Panc1 (cell line): ENCODE measurements at regions not wholly inside any gene's neighbourhood (a gene's known extent, or its start where the extent isn't known, plus 50 kb on each side); places are given as distances from the start of the nearest gene placed in this dataset. TPM values are rescaled to one million over a fixed set of nuclear protein-coding genes. Genes with fewer than 3 reads are reported as not detected.

Experiments used
- microRNA-seq: library from miRNA; unstranded; fragments of <30 nt; microRNA quantifications from one replicate; pipeline ENCODE4 v1.1.0, GENCODE V29; 2020; ENCODE audit not compliant: unreplicated experiment

Small RNAs in the stretch of these regions (microRNA-seq; reads per million reads assigned to microRNA genes)
- not detected for gene MIR1268A
